ENCODE measurements at regions not wholly inside any gene's neighbourhood (a gene's known extent, or its start where the extent isn't known, plus 50 kb on each side); places are given as distances from the start of the nearest gene placed in this dataset.

- Histone ChIP-seq H2BK12ac (ENCODE audit: low read depth, low read length) (no peak overlapping the region), H3K9me3 (ENCODE audit: insufficient read depth in 2 of 2, low read depth in 1 of 2, low read length in 1 of 2) (no peaks in the 10 kb centered on the region), H3K14ac (ENCODE audit: insufficient read length) (no peak overlapping the region), H3K79me1 (ENCODE audit: low read depth, low read length) (no peaks in the 10 kb centered on the region), H4K20me1 (replicated peaks in 1 of 2; ENCODE audit: control insufficient read depth in 1 of 2, insufficient read depth in 2 of 2, low read length in 2 of 2) (no peaks in the 10 kb centered on the region), H3K23ac (ENCODE audit: insufficient read length) (no peak overlapping the region), H3K36me3 (ENCODE audit: control insufficient read depth in 2 of 4, insufficient read depth in 4 of 4, low read length in 3 of 4) (no peaks in the 10 kb centered on the region), H3K56ac (replicated peaks; ENCODE audit: insufficient read length, low read depth, low read length) (no peak overlapping the region), H2AFZ (ENCODE audit: low read length) (no peak overlapping the region), H3K79me2 (ENCODE audit: control insufficient read depth in 1 of 2, insufficient read depth in 2 of 2, low read length in 2 of 2) (no peaks in the 10 kb centered on the region), H3K4ac (replicated peaks; ENCODE audit: insufficient read length, low read depth, low read length) (no peak overlapping the region), H3K4me2 (ENCODE audit: insufficient read depth in 1 of 2, low read depth in 2 of 2, low read length in 2 of 2) (no peak overlapping the region), H3K4me1 (replicated peaks in 1 of 4; ENCODE audit: control insufficient read depth in 3 of 4, insufficient read depth in 4 of 4, low read length in 3 of 4) (peaks cover 4 to 14% (median 13%) of the 10 kb centered on the region in 4 experiments; a peak in 5 of 7 replicates), H2AK5ac (ENCODE audit: low read depth, low read length) (no peak overlapping the region), H2BK15ac (ENCODE audit: low read length) (no peak overlapping the region), H3K23me2 (ENCODE audit: low read depth, low read length) (no peaks in the 10 kb centered on the region; the same call in 1 of the 2 replicates), H3K9ac (replicated peaks in 1 of 4; ENCODE audit: extremely low read depth in 1 of 4, low read depth in 3 of 4, low read length in 3 of 4) (no peak overlapping the region), H3K27me3 (replicated peaks in 1 of 4; ENCODE audit: control insufficient read depth in 3 of 4, extremely low read depth in 1 of 4, insufficient read depth in 3 of 4, low read length in 3 of 4) (no peaks in the 10 kb centered on the region), H2BK5ac (ENCODE audit: low read depth, low read length) (no peak overlapping the region), H2BK20ac (ENCODE audit: low read length) (no peak overlapping the region), H3K27ac (ENCODE audit: low read depth, low read length) (no peak overlapping the region), H4K91ac (replicated peaks; ENCODE audit: insufficient read length, low read length) (no peak overlapping the region), H4K5ac (ENCODE audit: insufficient read length, low read depth, low read length) (no peak overlapping the region), H3K4me3 (ENCODE audit: extremely low read depth in 1 of 4, insufficient read depth in 2 of 4, low read depth in 3 of 4, low read length in 4 of 4) (no peak overlapping the region), H2BK120ac (replicated peaks; ENCODE audit: low read depth, low read length) (no peak overlapping the region), H4K8ac (ENCODE audit: extremely low read depth, insufficient read depth, low read length) (no peak overlapping the region), H3K18ac (ENCODE audit: extremely low read depth, low read length) (no peak overlapping the region)
- TF ChIP-seq SAP30 (IDR thresholded peaks at IDR 0.05; ENCODE audit: insufficient read depth, insufficient replicate concordance, low read length), result no peak
- TF ChIP-seq SIRT6 (IDR thresholded peaks at IDR 0.05; ENCODE audit: low read length), result no peak
- TF ChIP-seq CREB1 (IDR thresholded peaks at IDR 0.05), result no peak
- no peak for TF ChIP-seq SIX5 (IDR thresholded peaks at IDR 0.05; ENCODE audit: low read depth, low read length)
- TF ChIP-seq TAF7 (optimal IDR thresholded peaks at IDR 0.05; ENCODE audit: borderline replicate concordance, low read depth, low read length), result no peak
- TF ChIP-seq POLR2A (IDR thresholded peaks at IDR 0.05; ENCODE audit: control extremely low read depth in 1 of 2, low read depth in 2 of 2, low read length in 2 of 2), result no peak
- TF ChIP-seq BCL11A (IDR thresholded peaks at IDR 0.05; ENCODE audit: low read depth in 2 of 2, low read length in 2 of 2), result no peak
- DNase-seq (ENCODE audit: low read depth in 1 of 2, low spot score in 2 of 2), result no peak
- POLR2A ChIA-PET (ENCODE audit: partially characterized antibody), result no interaction called here
- WGBS, 2 experiments (ENCODE audit: extremely low coverage in 1 of 2, insufficient coverage in 1 of 2, insufficient read length in 1 of 2, insufficient replicate concordance in 2 of 2, low coverage in 1 of 2, low lambda C conversion rate in 2 of 2, missing lambda C conversion rate in 1 of 2), result 87% methylated on average over 3 of the region's 4 CpGs; no CpG with 5 or more reads in 1 of the 2 experiments
- FAIRE-seq, result no peak
- CTCF ChIA-PET (ENCODE audit: partially characterized antibody), result interaction anchor here (0.8 to 7.6 kb wide), 14 partner anchors 9 to 111 kb away, joined by 3 to 39 read pairs (median 4); no protein-coding TSS in a partner anchor
These were observed 74.0 kb upstream of the PELI1 start for GRCh38 chr2:64218137-64218802.

Data from H1 (cell line).